GM13977 (cell line): ENCODE measurements at regions not wholly inside any gene's neighbourhood (a gene's known extent, or its start where the extent isn't known, plus 50 kb on each side); places are given as distances from the start of the nearest gene placed in this dataset.

Source experiments
- DNase-seq: peaks from one replicate; pipeline ENCODE4 v3.0.0; 2012; ENCODE audit warnings: low spot score
- CTCF ChIP-seq: IDR thresholded peaks from 2 replicates; pipeline ENCODE4 v1.5.1; 2012; ENCODE audit warnings: mild to moderate bottlenecking, control low read depth; ENCODE audit not compliant: insufficient read depth; ENCODE audit errors: extremely low read depth, missing control alignments
- in situ Hi-C: fragments of 300-500 bp; cut with MboI; formaldehyde crosslinking; loops from one replicate; pipeline ENCODE4 v1.12.0; 2022; ENCODE audit warnings: low sequenced_read_pairs, low pct_unique_long_range_greater_than_20kb, mixed read lengths, inconsistent platforms; ENCODE audit not compliant: unreplicated experiment

GRCh38 chr2:136226903-136227302 lies 109.0 kb upstream of the CXCR4 start:
- no peak for TF ChIP-seq CTCF
- DNase-seq = no peak
- in situ Hi-C loops = no loop called here

- no peak for DNase-seq
- no peak for TF ChIP-seq CTCF
- in situ Hi-C loops = no loop called here
Measured at GRCh38 chr2:136225950-136226835, 108.2 kb upstream of the CXCR4 start.

- no peak for DNase-seq
- no peak for TF ChIP-seq CTCF
- in situ Hi-C loops = no loop called here
Measured at GRCh38 chr2:136223274-136223673, 105.3 kb upstream of the CXCR4 start.

GRCh38 chr2:136222862-136223261 lies 104.9 kb upstream of the CXCR4 start:
- in situ Hi-C loops = no loop called here
- no peak for DNase-seq
- no peak for TF ChIP-seq CTCF

- TF ChIP-seq CTCF = no peak
- DNase-seq = no peak
- in situ Hi-C loops = no loop called here
Measured at GRCh38 chr2:136221026-136221425, 103.1 kb upstream of the CXCR4 start.

GRCh38 chr2:136219963-136220362 lies 102.0 kb upstream of the CXCR4 start:
- no peak for DNase-seq
- in situ Hi-C loops = no loop called here
- TF ChIP-seq CTCF = no peak

GRCh38 chr2:136219341-136219740 lies 101.4 kb upstream of the CXCR4 start:
- TF ChIP-seq CTCF = no peak
- in situ Hi-C loops = no loop called here
- DNase-seq = no peak
